ENCODE measurements at regions not wholly inside any gene's neighbourhood (a gene's known extent, or its start where the extent isn't known, plus 50 kb on each side); places are given as distances from the start of the nearest gene placed in this dataset.
"Not testable (repeated sequence)": the region's sequence is repeated elsewhere in the genome, so short reads cannot be mapped to it uniquely, and the experiment has no call there.

GRCh38 chr7:66429498-66430163, 199.1 kb upstream of the KCTD7 start:
- Histone ChIP-seq H3K36me3 (ENCODE audit: control insufficient read depth, insufficient read depth, low read length) (peaks cover 6% of the 10 kb centered on the region), H3K27me3 (ENCODE audit: control insufficient read depth, insufficient read depth, low read length) (no peaks in the 10 kb centered on the region), H3K4me1 (ENCODE audit: control insufficient read depth, insufficient read depth, low read length) (no peaks in the 10 kb centered on the region), H3K27ac (ENCODE audit: low read depth, low read length) (no peak overlapping the region), H3K4me3 (ENCODE audit: low read depth, low read length) (no peak overlapping the region), H3K9me3 (ENCODE audit: control insufficient read depth, insufficient read depth, low read length) (no peaks in the 10 kb centered on the region)
- no CpG with 5 or more reads among the region's 4 CpGs for WGBS (ENCODE audit: insufficient coverage)
- no peak for DNase-seq (ENCODE audit: low read depth in 4 of 6, low spot score in 6 of 6)

- H3K4me3 ChIP-seq (ENCODE audit: low read depth, low read length): no peak overlapping the region
- no peak for DNase-seq (ENCODE audit: low read depth in 4 of 6, low spot score in 6 of 6)
- 62% methylated on average over 3 of the region's 5 CpGs for WGBS (ENCODE audit: insufficient coverage)
- H3K27me3 ChIP-seq (ENCODE audit: control insufficient read depth, insufficient read depth, low read length): no peaks in the 10 kb centered on the region
- H3K9me3 ChIP-seq (ENCODE audit: control insufficient read depth, insufficient read depth, low read length): no peaks in the 10 kb centered on the region
- peaks cover 3% of the 10 kb centered on the region for H3K36me3 ChIP-seq (ENCODE audit: control insufficient read depth, insufficient read depth, low read length)
- H3K4me1 ChIP-seq (ENCODE audit: control insufficient read depth, insufficient read depth, low read length): no peaks in the 10 kb centered on the region
- no peak overlapping the region for H3K27ac ChIP-seq (ENCODE audit: low read depth, low read length)
Measured at GRCh38 chr7:66430164-66430545, 198.5 kb upstream of the KCTD7 start.

- DNase-seq (ENCODE audit: low read depth in 4 of 6, low spot score in 6 of 6); H3K36me3 ChIP-seq (ENCODE audit: control insufficient read depth, insufficient read depth, low read length); H3K4me3 ChIP-seq (ENCODE audit: low read depth, low read length); H3K9me3 ChIP-seq (ENCODE audit: control insufficient read depth, insufficient read depth, low read length); H3K27ac ChIP-seq (ENCODE audit: low read depth, low read length); H3K4me1 ChIP-seq (ENCODE audit: control insufficient read depth, insufficient read depth, low read length); H3K27me3 ChIP-seq (ENCODE audit: control insufficient read depth, insufficient read depth, low read length): not testable (repeated sequence)
- WGBS (ENCODE audit: insufficient coverage): no CpG with 5 or more reads among the region's 1 CpG
Measured at GRCh38 chr7:66438703-66439405, 189.8 kb upstream of the KCTD7 start.

- H3K9me3 ChIP-seq (ENCODE audit: control insufficient read depth, insufficient read depth, low read length): no peaks in the 10 kb centered on the region
- no peak overlapping the region for H3K4me3 ChIP-seq (ENCODE audit: low read depth, low read length)
- no peak overlapping the region for H3K27ac ChIP-seq (ENCODE audit: low read depth, low read length)
- DNase-seq (ENCODE audit: low read depth in 4 of 6, low spot score in 6 of 6): no peak
- no peaks in the 10 kb centered on the region for H3K27me3 ChIP-seq (ENCODE audit: control insufficient read depth, insufficient read depth, low read length)
- peaks cover 3% of the 10 kb centered on the region for H3K36me3 ChIP-seq (ENCODE audit: control insufficient read depth, insufficient read depth, low read length)
- no peaks in the 10 kb centered on the region for H3K4me1 ChIP-seq (ENCODE audit: control insufficient read depth, insufficient read depth, low read length)
- whole genome bisulfite sequencing (ENCODE audit: insufficient coverage): 71% methylated on average over 1 of the region's 4 CpGs
Measured at GRCh38 chr7:66442385-66442784, 186.3 kb upstream of the KCTD7 start.

- no peaks in the 10 kb centered on the region for H3K27me3 ChIP-seq (ENCODE audit: control insufficient read depth, insufficient read depth, low read length)
- no peak overlapping the region for H3K4me3 ChIP-seq (ENCODE audit: low read depth, low read length)
- no peak for DNase-seq (ENCODE audit: low read depth in 4 of 6, low spot score in 6 of 6)
- H3K36me3 ChIP-seq (ENCODE audit: control insufficient read depth, insufficient read depth, low read length): peaks cover 3% of the 10 kb centered on the region
- no peak overlapping the region for H3K27ac ChIP-seq (ENCODE audit: low read depth, low read length)
- no peaks in the 10 kb centered on the region for H3K9me3 ChIP-seq (ENCODE audit: control insufficient read depth, insufficient read depth, low read length)
- H3K4me1 ChIP-seq (ENCODE audit: control insufficient read depth, insufficient read depth, low read length): no peaks in the 10 kb centered on the region
Measured at GRCh38 chr7:66443946-66444345, 184.7 kb upstream of the KCTD7 start.

- WGBS (ENCODE audit: insufficient coverage): no CpG with 5 or more reads among the region's 2 CpGs
- H3K4me1 ChIP-seq (ENCODE audit: control insufficient read depth, insufficient read depth, low read length); H3K36me3 ChIP-seq (ENCODE audit: control insufficient read depth, insufficient read depth, low read length); DNase-seq (ENCODE audit: low read depth in 4 of 6, low spot score in 6 of 6); H3K27ac ChIP-seq (ENCODE audit: low read depth, low read length); H3K27me3 ChIP-seq (ENCODE audit: control insufficient read depth, insufficient read depth, low read length); H3K4me3 ChIP-seq (ENCODE audit: low read depth, low read length); H3K9me3 ChIP-seq (ENCODE audit: control insufficient read depth, insufficient read depth, low read length): not testable (repeated sequence)
Measured at GRCh38 chr7:66447007-66447406, 181.7 kb upstream of the KCTD7 start.

- H3K27me3 ChIP-seq (ENCODE audit: control insufficient read depth, insufficient read depth, low read length); H3K4me1 ChIP-seq (ENCODE audit: control insufficient read depth, insufficient read depth, low read length); H3K36me3 ChIP-seq (ENCODE audit: control insufficient read depth, insufficient read depth, low read length); H3K27ac ChIP-seq (ENCODE audit: low read depth, low read length); H3K4me3 ChIP-seq (ENCODE audit: low read depth, low read length); H3K9me3 ChIP-seq (ENCODE audit: control insufficient read depth, insufficient read depth, low read length); DNase-seq (ENCODE audit: low read depth in 4 of 6, low spot score in 6 of 6): not testable (repeated sequence)
- 100% methylated on average over 2 of the region's 2 CpGs for WGBS (ENCODE audit: insufficient coverage)
Measured at GRCh38 chr7:66450814-66451213, 177.9 kb upstream of the KCTD7 start.

GRCh38 chr7:66451713-66452112, 177.0 kb upstream of the KCTD7 start:
- H3K27me3 ChIP-seq (ENCODE audit: control insufficient read depth, insufficient read depth, low read length); H3K27ac ChIP-seq (ENCODE audit: low read depth, low read length); H3K4me3 ChIP-seq (ENCODE audit: low read depth, low read length); H3K4me1 ChIP-seq (ENCODE audit: control insufficient read depth, insufficient read depth, low read length); DNase-seq (ENCODE audit: low read depth in 4 of 6, low spot score in 6 of 6); H3K9me3 ChIP-seq (ENCODE audit: control insufficient read depth, insufficient read depth, low read length); H3K36me3 ChIP-seq (ENCODE audit: control insufficient read depth, insufficient read depth, low read length): not testable (repeated sequence)
- 73% methylated on average over 2 of the region's 2 CpGs for WGBS (ENCODE audit: insufficient coverage)

- WGBS (ENCODE audit: insufficient coverage): 85% methylated on average over 2 of the region's 2 CpGs
- no peaks in the 10 kb centered on the region for H3K9me3 ChIP-seq (ENCODE audit: control insufficient read depth, insufficient read depth, low read length)
- DNase-seq (ENCODE audit: low read depth in 4 of 6, low spot score in 6 of 6): peak in 1 of 6 donors; percentile 13
- H3K27ac ChIP-seq (ENCODE audit: low read depth, low read length): no peak overlapping the region
- no peaks in the 10 kb centered on the region for H3K4me1 ChIP-seq (ENCODE audit: control insufficient read depth, insufficient read depth, low read length)
- H3K36me3 ChIP-seq (ENCODE audit: control insufficient read depth, insufficient read depth, low read length): no peaks in the 10 kb centered on the region
- no peak overlapping the region for H3K4me3 ChIP-seq (ENCODE audit: low read depth, low read length)
- H3K27me3 ChIP-seq (ENCODE audit: control insufficient read depth, insufficient read depth, low read length): no peaks in the 10 kb centered on the region
Measured at GRCh38 chr7:66452165-66452564, 176.5 kb upstream of the KCTD7 start.

- H3K4me3 ChIP-seq (ENCODE audit: low read depth, low read length): no peak overlapping the region
- no peaks in the 10 kb centered on the region for H3K36me3 ChIP-seq (ENCODE audit: control insufficient read depth, insufficient read depth, low read length)
- no peak overlapping the region for H3K27ac ChIP-seq (ENCODE audit: low read depth, low read length)
- no peaks in the 10 kb centered on the region for H3K27me3 ChIP-seq (ENCODE audit: control insufficient read depth, insufficient read depth, low read length)
- no peaks in the 10 kb centered on the region for H3K9me3 ChIP-seq (ENCODE audit: control insufficient read depth, insufficient read depth, low read length)
- H3K4me1 ChIP-seq (ENCODE audit: control insufficient read depth, insufficient read depth, low read length): no peaks in the 10 kb centered on the region
- DNase-seq (ENCODE audit: low read depth in 4 of 6, low spot score in 6 of 6): peak in 3 of 6 donors; percentile 2 to 66 (median 45)
- WGBS (ENCODE audit: insufficient coverage): 72% methylated on average over 5 of the region's 6 CpGs
Measured at GRCh38 chr7:66453340-66453739, 175.3 kb upstream of the KCTD7 start.
